ENCODE measurements at regions not wholly inside any gene's neighbourhood (a gene's known extent, or its start where the extent isn't known, plus 50 kb on each side); places are given as distances from the start of the nearest gene placed in this dataset.

DNA sequence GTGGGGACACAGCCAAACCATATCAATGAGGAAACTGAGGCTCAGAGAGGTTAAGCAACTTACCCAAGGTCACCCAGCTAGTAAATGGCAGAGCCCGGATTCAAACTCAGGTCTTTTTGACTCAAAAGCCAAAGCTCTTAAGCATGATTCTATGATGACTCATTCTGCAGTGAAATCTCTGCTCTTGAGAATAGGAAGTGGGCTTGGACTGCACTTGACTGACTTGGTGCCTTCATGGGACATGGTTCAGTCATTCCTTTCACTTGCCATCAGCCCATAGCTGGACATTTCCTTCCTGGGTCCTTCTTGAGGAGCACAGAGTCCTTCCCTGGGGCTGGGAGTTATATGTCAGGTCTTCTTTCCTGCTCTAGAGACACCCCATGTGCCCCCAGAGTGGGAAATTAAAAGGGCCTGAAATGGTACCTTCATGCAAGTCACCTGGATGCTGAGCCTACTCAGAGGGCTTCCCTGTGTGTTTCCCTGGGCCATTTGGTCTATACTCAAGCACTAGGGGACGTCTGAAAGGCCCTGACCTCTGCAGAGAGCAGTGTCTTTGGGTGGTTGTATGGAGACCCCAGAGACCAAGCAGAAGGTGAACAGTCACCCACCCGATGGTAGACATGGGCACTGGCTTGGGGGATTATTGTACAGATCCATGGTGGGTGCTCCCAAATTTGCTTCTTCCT, 62.4 kb upstream of the SDK1 start:
- no peak for TF ChIP-seq GATA3 (IDR thresholded peaks at IDR 0.05; ENCODE audit: low read depth, low read length)
- no peak for TF ChIP-seq GATA2 (IDR thresholded peaks at IDR 0.05; ENCODE audit: low read depth, low read length)
